HepG2 (cell line): ENCODE measurements at regions not wholly inside any gene's neighbourhood (a gene's known extent, or its start where the extent isn't known, plus 50 kb on each side); places are given as distances from the start of the nearest gene placed in this dataset.
"Not testable (repeated sequence)": the region's sequence is repeated elsewhere in the genome, so short reads cannot be mapped to it uniquely, and the experiment has no call there.

Experiments used
- ATAC-seq: fragments of 200-7000 bp; cut with Tn5 transposase; 3 replicates; pipeline ENCODE4 v1.9.1; 2020; ENCODE audit warnings: mild to moderate bottlenecking, moderate library complexity
- BruUV-seq: library from RNA; stranded (reverse); fragments of 400-500 nt; replicated peaks from 2 replicates; lab custom pipeline; 2021; lab: Mats Ljungman, UMichigan
- CTCF ChIA-PET: fragments of 300-600 bp; formaldehyde crosslinking; extraction: SDS; loops from one replicate; lab custom pipeline; 2021; ENCODE audit warnings: low total read pairs, inconsistent platforms, low intra/inter-chr PET ratio; lab: Yijun Ruan, JAX
- POLR2A ChIA-PET: fragments of 350-600 bp; sonication (Branson Sonifier 250); formaldehyde crosslinking; loops from one replicate; lab custom pipeline; 2020; ENCODE audit warnings: antibody characterized with exemption, inconsistent platforms; lab: Yijun Ruan, JAX
- DNase-seq: peaks from one replicate; pipeline ENCODE4 v3.0.0-alpha.2; 2015; ENCODE audit warnings: low spot score
- FAIRE-seq: peaks from 3 replicates; lab custom pipeline; 2011; peaks lifted over from hg19 to GRCh38; lab: Jason Lieb, UNC
- H2AFZ ChIP-seq: one replicate; pipeline ENCODE4 v1.6.1; 2011; ENCODE audit warnings: low read length, inconsistent platforms
- H3K27ac ChIP-seq: fragments of 300-600 bp; 3 replicates; pipeline ENCODE4 v1.8.0; 2011; ENCODE audit warnings: mixed run types, mild to moderate bottlenecking, mixed read lengths, low read length, inconsistent platforms; ENCODE audit not compliant: insufficient read depth; ENCODE audit errors: extremely low read length
- H3K27me3 ChIP-seq, 2 experiments: fragments of 200-600 bp in 1 of 2; 2 replicates in 1 of 2; 3 replicates in 1 of 2; pipeline versions ENCODE4 v1.6.0 to v1.8.0; 2011; ENCODE audit warnings: low read length in 2 of 2, mild to moderate bottlenecking in 2 of 2, moderate library complexity in 2 of 2, inconsistent platforms in 1 of 2; ENCODE audit not compliant: insufficient read depth in 2 of 2, control insufficient read depth in 1 of 2
- H3K36me3 ChIP-seq, 2 experiments: fragments of 200-600 bp in 1 of 2; replicated peaks in 1 of 2; 2 replicates in 1 of 2; 3 replicates in 1 of 2; pipeline versions ENCODE4 v1.5.1 to v1.8.0; 2011; ENCODE audit warnings: low read length in 2 of 2, inconsistent platforms in 1 of 2; ENCODE audit not compliant: insufficient read depth in 2 of 2, control insufficient read depth in 1 of 2
- H3K4me1 ChIP-seq: 2 replicates; pipeline ENCODE4 v1.5.1; 2012; ENCODE audit warnings: low read length, inconsistent platforms; ENCODE audit not compliant: insufficient read depth
- H3K4me2 ChIP-seq: 2 replicates; pipeline ENCODE4 v1.6.0; 2011; ENCODE audit warnings: low read depth, low read length, inconsistent platforms
- H3K4me3 ChIP-seq, 3 experiments: fragments of 200-600 bp in 1 of 3; sonication (generic), shearing (Covaris generic) in 1 of 3; replicated peaks in 1 of 3; 2 replicates each; pipeline ENCODE4 v1.5.1; 2011 to 2016; ENCODE audit warnings: low read length in 3 of 3, inconsistent platforms in 2 of 3, low read depth in 2 of 3, mild to moderate bottlenecking in 2 of 3, control low read depth in 1 of 3, mixed read lengths in 1 of 3; ENCODE audit not compliant: insufficient read depth in 1 of 3
- H3K79me2 ChIP-seq: one replicate; pipeline ENCODE4 v1.6.1; 2011; ENCODE audit warnings: low read length, inconsistent platforms; ENCODE audit not compliant: insufficient read depth
- H3K9ac ChIP-seq: 2 replicates; pipeline ENCODE4 v1.6.0; 2011; ENCODE audit warnings: mild to moderate bottlenecking, low read depth, low read length, inconsistent platforms; ENCODE audit not compliant: insufficient read depth
- H3K9me3 ChIP-seq: 2 replicates; pipeline ENCODE4 v1.5.1; 2012; ENCODE audit warnings: mild to moderate bottlenecking, low read length
- H4K20me1 ChIP-seq: 2 replicates; pipeline ENCODE4 v1.6.0; 2011; ENCODE audit warnings: inconsistent platforms, mild to moderate bottlenecking, low read length, moderate library complexity; ENCODE audit not compliant: insufficient read depth
- NKX3-1 ChIP-seq: sonication (generic); formaldehyde crosslinking; IDR thresholded peaks from 2 replicates; pipeline ENCODE4 v1.5.0; 2020; ENCODE audit warnings: missing genetic modification reagents
- RXRA ChIP-seq: sonication (generic); formaldehyde crosslinking; IDR thresholded peaks from 2 replicates; pipeline ENCODE4 v1.5.1; 2020; ENCODE audit warnings: missing genetic modification reagents
- SKI ChIP-seq: fragments of 450-650 bp; IDR thresholded peaks from one replicate; pipeline ENCODE4 v1.6.1; 2018; ENCODE audit warnings: mild to moderate bottlenecking; ENCODE audit not compliant: partially characterized antibody
- SNRNP70 ChIP-seq: fragments of 200-400 bp; formaldehyde crosslinking; IDR thresholded peaks from 2 replicates; pipeline ENCODE4 v1.6.1; 2017; ENCODE audit warnings: mild to moderate bottlenecking, low read depth, low read length, moderate library complexity
- ZKSCAN1 ChIP-seq: fragments of 150-350 bp; IDR thresholded peaks from 2 replicates; pipeline ENCODE4 v1.6.1; 2014; ENCODE audit warnings: low read length
- ZNF264 ChIP-seq: sonication (generic); formaldehyde crosslinking; IDR thresholded peaks from 2 replicates; pipeline ENCODE4 v1.4.0; 2020; ENCODE audit warnings: missing genetic modification reagents
- ZNF766 ChIP-seq: sonication (generic); formaldehyde crosslinking; IDR thresholded peaks from 2 replicates; pipeline ENCODE4 v1.5.0; 2020; ENCODE audit warnings: missing genetic modification reagents, borderline replicate concordance
- WGBS: methylation state at CpG from one replicate; pipeline ENCODE4 v1.1.6; 2017; ENCODE audit warnings: low lambda C conversion rate; 5-methylcytosine and 5-hydroxymethylcytosine counted together
- in situ Hi-C: cut with HindIII; loops from 2 replicates; pipeline ENCODE4 v1.10.0; 2017; ENCODE audit warnings: low pct_unique_long_range_greater_than_20kb; ENCODE audit not compliant: extremely low pct_ligation_motif_present
- intact Hi-C: fragments of 100-400 bp; cut with micrococcal nuclease; formaldehyde crosslinking; loops from one replicate; pipeline ENCODE4 v1.10.0; 2022; ENCODE audit not compliant: unreplicated experiment
- TF ChIP-seq, protein P1 (sequence below): IDR thresholded peaks from 2 replicates; pipeline ENCODE4 v1.6.1; 2016; ENCODE audit warnings: low read depth, control low read depth
- TF ChIP-seq, protein P2 (sequence below): sonication (generic); formaldehyde crosslinking; IDR thresholded peaks from 2 replicates; pipeline ENCODE4 v1.5.0; 2020; ENCODE audit warnings: mild to moderate bottlenecking, missing genetic modification reagents

DNA sequence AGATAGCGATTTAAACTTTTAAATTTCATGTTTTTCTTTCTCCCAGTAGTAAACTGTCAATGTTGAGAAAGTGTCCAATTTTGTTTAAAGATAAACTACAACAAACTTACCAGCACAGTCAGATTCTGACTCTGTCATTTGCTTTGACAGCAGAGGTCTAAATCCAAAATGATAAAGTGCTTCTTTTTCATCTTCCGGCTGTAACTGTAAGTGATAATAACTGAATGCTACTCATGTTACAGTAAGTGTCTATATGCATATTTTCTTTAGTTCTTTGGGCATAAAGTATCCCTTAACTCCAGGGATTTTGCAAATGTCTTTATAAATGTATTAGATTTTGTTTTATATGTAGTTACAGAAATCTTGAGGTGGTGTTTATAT, 610.4 kb downstream of the RFPL4B start (continued):
- TF ChIP-seq, protein P1, sequence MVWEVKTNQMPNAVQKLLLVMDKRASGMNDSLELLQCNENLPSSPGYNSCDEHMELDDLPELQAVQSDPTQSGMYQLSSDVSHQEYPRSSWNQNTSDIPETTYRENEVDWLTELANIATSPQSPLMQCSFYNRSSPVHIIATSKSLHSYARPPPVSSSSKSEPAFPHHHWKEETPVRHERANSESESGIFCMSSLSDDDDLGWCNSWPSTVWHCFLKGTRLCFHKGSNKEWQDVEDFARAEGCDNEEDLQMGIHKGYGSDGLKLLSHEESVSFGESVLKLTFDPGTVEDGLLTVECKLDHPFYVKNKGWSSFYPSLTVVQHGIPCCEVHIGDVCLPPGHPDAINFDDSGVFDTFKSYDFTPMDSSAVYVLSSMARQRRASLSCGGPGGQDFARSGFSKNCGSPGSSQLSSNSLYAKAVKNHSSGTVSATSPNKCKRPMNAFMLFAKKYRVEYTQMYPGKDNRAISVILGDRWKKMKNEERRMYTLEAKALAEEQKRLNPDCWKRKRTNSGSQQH (CRISPR knock-in tag), result no peak
- TF ChIP-seq ZNF766 (CRISPR knock-in tag) (no peak), SNRNP70 (no peak)

DNA sequence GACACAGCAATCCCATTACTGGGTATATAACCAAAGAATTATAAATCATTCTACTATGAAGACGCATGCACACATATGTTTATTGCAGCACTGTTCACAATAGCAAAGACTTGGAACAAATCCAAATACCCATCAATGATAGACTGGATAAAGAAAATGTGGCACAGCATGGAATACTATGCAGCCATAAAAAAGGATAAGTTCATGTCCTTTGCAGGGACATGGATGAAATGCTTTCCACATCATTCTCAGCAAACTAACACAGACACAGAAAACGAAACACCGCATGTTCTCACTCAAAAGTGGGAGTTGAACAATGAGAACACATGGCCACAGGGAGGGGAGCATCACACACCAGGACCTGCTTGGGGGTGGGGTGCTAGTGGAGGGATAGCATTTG, 613.0 kb downstream of the RFPL4B start:
- H3K27me3 ChIP-seq, H2AFZ ChIP-seq, CTCF ChIA-PET, intact Hi-C loops, H3K4me3 ChIP-seq, H3K4me1 ChIP-seq, ATAC-seq, H3K79me2 ChIP-seq, H3K4me2 ChIP-seq, in situ Hi-C loops, H3K36me3 ChIP-seq, POLR2A ChIA-PET, DNase-seq, BruUV-seq, H3K9ac ChIP-seq, FAIRE-seq, H3K9me3 ChIP-seq, H3K27ac ChIP-seq, H4K20me1 ChIP-seq: not testable (repeated sequence)
- 29% methylated on average over 3 of the region's 3 CpGs for WGBS

DNA sequence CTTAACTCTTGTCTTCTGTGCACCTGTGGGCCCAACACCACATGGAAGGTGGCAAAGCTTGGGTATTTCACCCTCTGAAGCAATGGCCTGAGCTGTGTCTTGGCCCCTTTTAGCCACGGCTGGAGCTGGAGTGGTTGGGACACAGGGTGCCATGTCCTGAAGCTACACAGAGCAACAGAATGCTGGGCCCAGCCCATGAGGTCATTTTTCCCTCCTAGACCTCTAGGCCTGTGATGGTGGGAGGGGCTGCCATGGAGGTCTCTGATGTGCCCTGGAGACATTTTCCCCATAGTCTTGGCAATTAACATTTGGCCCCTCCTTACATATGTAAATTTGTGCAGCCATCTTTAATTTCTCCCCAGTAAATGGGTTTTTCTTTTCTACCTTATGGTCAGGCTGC, 620.8 kb downstream of the RFPL4B start:
- ChIA-PET POLR2A (no interaction called here), CTCF (no interaction called here)
- DNase-seq (no peak), FAIRE-seq (no peak), ATAC-seq (no peak)
- intact Hi-C loops (no loop called here), in situ Hi-C loops (no loop called here)
- no peak overlapping the region for H3K4me2 ChIP-seq
- H3K9ac ChIP-seq, result no peak overlapping the region
- no peaks in the 10 kb centered on the region for H3K27me3 ChIP-seq
- H3K4me1 ChIP-seq, result no peaks in the 10 kb centered on the region
- H3K27ac ChIP-seq, result no peak overlapping the region
- no peaks in the 10 kb centered on the region for H3K36me3 ChIP-seq
- BruUV-seq, result no TSS peak
- H3K79me2 ChIP-seq, result no peaks in the 10 kb centered on the region
- peaks cover 15% of the 10 kb centered on the region; the same call in 1 of the 2 replicates for H3K9me3 ChIP-seq
- no peak overlapping the region for H2AFZ ChIP-seq
- no peak overlapping the region for H3K4me3 ChIP-seq
- no peaks in the 10 kb centered on the region for H4K20me1 ChIP-seq
- no CpG with 5 or more reads among the region's 1 CpG for WGBS
- TF ChIP-seq ZNF264 (no peak), NKX3-1 (no peak), SKI (no peak), ZKSCAN1 (no peak), RXRA (CRISPR knock-in tag) (no peak)
- TF ChIP-seq, protein P2, sequence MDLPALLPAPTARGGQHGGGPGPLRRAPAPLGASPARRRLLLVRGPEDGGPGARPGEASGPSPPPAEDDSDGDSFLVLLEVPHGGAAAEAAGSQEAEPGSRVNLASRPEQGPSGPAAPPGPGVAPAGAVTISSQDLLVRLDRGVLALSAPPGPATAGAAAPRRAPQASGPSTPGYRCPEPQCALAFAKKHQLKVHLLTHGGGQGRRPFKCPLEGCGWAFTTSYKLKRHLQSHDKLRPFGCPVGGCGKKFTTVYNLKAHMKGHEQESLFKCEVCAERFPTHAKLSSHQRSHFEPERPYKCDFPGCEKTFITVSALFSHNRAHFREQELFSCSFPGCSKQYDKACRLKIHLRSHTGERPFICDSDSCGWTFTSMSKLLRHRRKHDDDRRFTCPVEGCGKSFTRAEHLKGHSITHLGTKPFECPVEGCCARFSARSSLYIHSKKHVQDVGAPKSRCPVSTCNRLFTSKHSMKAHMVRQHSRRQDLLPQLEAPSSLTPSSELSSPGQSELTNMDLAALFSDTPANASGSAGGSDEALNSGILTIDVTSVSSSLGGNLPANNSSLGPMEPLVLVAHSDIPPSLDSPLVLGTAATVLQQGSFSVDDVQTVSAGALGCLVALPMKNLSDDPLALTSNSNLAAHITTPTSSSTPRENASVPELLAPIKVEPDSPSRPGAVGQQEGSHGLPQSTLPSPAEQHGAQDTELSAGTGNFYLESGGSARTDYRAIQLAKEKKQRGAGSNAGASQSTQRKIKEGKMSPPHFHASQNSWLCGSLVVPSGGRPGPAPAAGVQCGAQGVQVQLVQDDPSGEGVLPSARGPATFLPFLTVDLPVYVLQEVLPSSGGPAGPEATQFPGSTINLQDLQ, result no peak
